HG02938 (cell line): ENCODE measurements at regions not wholly inside any gene's neighbourhood (a gene's known extent, or its start where the extent isn't known, plus 50 kb on each side); places are given as distances from the start of the nearest gene placed in this dataset.
"Not testable (repeated sequence)": the region's sequence is repeated elsewhere in the genome, so short reads cannot be mapped to it uniquely, and the experiment has no call there.

ENCODE experiments used
- ATAC-seq: cut with Tn5 transposase; IDR thresholded peaks from one replicate; pipeline ENCODE4 v1.9.1; 2021; ENCODE audit warnings: mild to moderate bottlenecking, moderate library complexity; ENCODE audit not compliant: unreplicated experiment

GRCh38 chr10:64369885-64370773 lies 848.9 kb downstream of the REEP3 start:
- ATAC-seq: no peak

- no peak for ATAC-seq
These were observed 853.1 kb downstream of the REEP3 start for GRCh38 chr10:64374346-64374745.

- ATAC-seq: no peak
These were observed 855.0 kb downstream of the REEP3 start for GRCh38 chr10:64376167-64376566.

- ATAC-seq: no peak
These were observed 858.7 kb downstream of the REEP3 start for GRCh38 chr10:64379898-64380297.

- ATAC-seq: no peak
These were observed 864.2 kb downstream of the REEP3 start for GRCh38 chr10:64385355-64385754.

GRCh38 chr10:64394744-64395143 lies 873.5 kb downstream of the REEP3 start:
- ATAC-seq: no peak

GRCh38 chr10:64396105-64396708 lies 875.0 kb downstream of the REEP3 start:
- no peak for ATAC-seq

- no peak for ATAC-seq
These were observed 875.9 kb downstream of the REEP3 start for GRCh38 chr10:64397125-64397524.

GRCh38 chr10:64408391-64409183 lies 887.4 kb downstream of the REEP3 start:
- ATAC-seq: no peak

GRCh38 chr10:64409349-64409748 lies 888.1 kb downstream of the REEP3 start:
- no peak for ATAC-seq

- no peak for ATAC-seq
These were observed 894.8 kb downstream of the REEP3 start for GRCh38 chr10:64416011-64416410.

GRCh38 chr10:64419461-64419860 lies 898.3 kb downstream of the REEP3 start:
- no peak for ATAC-seq

- ATAC-seq: no peak
These were observed 905.5 kb downstream of the REEP3 start for GRCh38 chr10:64426745-64427144.

GRCh38 chr10:64430690-64431323 lies 909.6 kb downstream of the REEP3 start:
- ATAC-seq: no peak

GRCh38 chr10:64441872-64442271 lies 920.7 kb downstream of the REEP3 start:
- not testable (repeated sequence) for ATAC-seq

GRCh38 chr10:64444163-64444562 lies 923.0 kb downstream of the REEP3 start:
- no peak for ATAC-seq

GRCh38 chr10:64444564-64444963 lies 923.4 kb downstream of the REEP3 start:
- no peak for ATAC-seq

- ATAC-seq: no peak
These were observed 928.4 kb downstream of the REEP3 start for GRCh38 chr10:64449603-64450002.

- no peak for ATAC-seq
These were observed 929.1 kb downstream of the REEP3 start for GRCh38 chr10:64450312-64450711.

- no peak for ATAC-seq
These were observed 933.8 kb downstream of the REEP3 start for GRCh38 chr10:64454962-64455361.

GRCh38 chr10:64458306-64458705 lies 937.1 kb downstream of the REEP3 start:
- no peak for ATAC-seq
